ENCODE measurements at regions not wholly inside any gene's neighbourhood (a gene's known extent, or its start where the extent isn't known, plus 50 kb on each side); places are given as distances from the start of the nearest gene placed in this dataset.

- Mint-ChIP-seq H3K27ac (no peak overlapping the region), H3K9me3 (peaks cover 0 to 4% (median 0%) of the 10 kb centered on the region in 7 donors), H3K27me3 (ENCODE audit: low read depth in 3 of 3) (peaks cover 0 to 5% (median 1%) of the 10 kb centered on the region in 3 donors), H3K4me1 (no peaks in the 10 kb centered on the region), H3K36me3 (no peaks in the 10 kb centered on the region), H3K4me3 (no peak overlapping the region)
- H3K9ac ChIP-seq (ENCODE audit: insufficient read depth, low read length, poor library complexity, severe bottlenecking), result no peak overlapping the region
- TF ChIP-seq CTCF (IDR thresholded peaks at IDR 0.05), result no peak
- no peaks in the 10 kb centered on the region for H4K20me1 ChIP-seq (ENCODE audit: insufficient read depth, low read length)
- H2AFZ ChIP-seq (ENCODE audit: insufficient read depth, low read depth, low read length, poor library complexity, severe bottlenecking), result no peak overlapping the region
- intact Hi-C loops (cut with micrococcal nuclease), result no loop called here
- 94% methylated on average over 8 of the region's 9 CpGs for WGBS (ENCODE audit: insufficient coverage)
- no peaks in the 10 kb centered on the region for H3K36me3 ChIP-seq (replicated peaks in 1 of 2; ENCODE audit: control insufficient read depth in 1 of 2, insufficient read depth in 2 of 2, low read length in 2 of 2)
- H3K27me3 ChIP-seq (ENCODE audit: control insufficient read depth in 2 of 2, insufficient read depth in 2 of 2, low read length in 2 of 2), result no peaks in the 10 kb centered on the region
- no peaks in the 10 kb centered on the region for H3K4me1 ChIP-seq (ENCODE audit: control insufficient read depth in 1 of 2, insufficient read depth in 2 of 2, low read length in 2 of 2)
- no peak overlapping the region for H3K4me2 ChIP-seq (replicated peaks; ENCODE audit: extremely low read depth, low read length, poor library complexity, severe bottlenecking)
- no peak for DNase-seq
- no peak overlapping the region for H3K4me3 ChIP-seq (replicated peaks in 1 of 3; ENCODE audit: low read depth in 2 of 3, low read length in 3 of 3)
- H3K79me2 ChIP-seq (ENCODE audit: insufficient read depth, low read length), result no peaks in the 10 kb centered on the region
- no peak overlapping the region for H3K27ac ChIP-seq (ENCODE audit: low read depth in 1 of 2, low read length in 2 of 2)
- no peaks in the 10 kb centered on the region for H3K9me3 ChIP-seq (replicated peaks in 1 of 2; ENCODE audit: control insufficient read depth in 1 of 2, insufficient read depth in 1 of 2, low read length in 2 of 2)
These were observed 113.1 kb downstream of the TTLL2 start for GRCh38 chr6:167437888-167438484.

GRCh38 chr6:167441715-167442206 lies 116.9 kb downstream of the TTLL2 start:
- Histone ChIP-seq H3K79me2 (ENCODE audit: insufficient read depth, low read length) (no peaks in the 10 kb centered on the region), H4K20me1 (ENCODE audit: insufficient read depth, low read length) (no peaks in the 10 kb centered on the region), H3K4me3 (replicated peaks in 1 of 3; ENCODE audit: low read depth in 2 of 3, low read length in 3 of 3) (no peak overlapping the region), H3K4me1 (ENCODE audit: control insufficient read depth in 1 of 2, insufficient read depth in 2 of 2, low read length in 2 of 2) (no peaks in the 10 kb centered on the region), H3K9ac (ENCODE audit: insufficient read depth, low read length, poor library complexity, severe bottlenecking) (no peak overlapping the region), H3K36me3 (replicated peaks in 1 of 2; ENCODE audit: control insufficient read depth in 1 of 2, insufficient read depth in 2 of 2, low read length in 2 of 2) (no peaks in the 10 kb centered on the region), H3K9me3 (replicated peaks in 1 of 2; ENCODE audit: control insufficient read depth in 1 of 2, insufficient read depth in 1 of 2, low read length in 2 of 2) (no peaks in the 10 kb centered on the region), H2AFZ (ENCODE audit: insufficient read depth, low read depth, low read length, poor library complexity, severe bottlenecking) (no peak overlapping the region), H3K4me2 (replicated peaks; ENCODE audit: extremely low read depth, low read length, poor library complexity, severe bottlenecking) (no peak overlapping the region), H3K27ac (ENCODE audit: low read depth in 1 of 2, low read length in 2 of 2) (no peak overlapping the region), H3K27me3 (ENCODE audit: control insufficient read depth in 2 of 2, insufficient read depth in 2 of 2, low read length in 2 of 2) (no peaks in the 10 kb centered on the region)
- DNase-seq, result no peak
- H3K9me3 Mint-ChIP-seq, result peaks cover 0 to 3% (median 0%) of the 10 kb centered on the region in 7 donors
- H3K27ac Mint-ChIP-seq, result no peak overlapping the region
- peaks cover 0 to 5% (median 1%) of the 10 kb centered on the region in 3 donors for H3K27me3 Mint-ChIP-seq (ENCODE audit: low read depth in 3 of 3)
- 87% methylated on average over 5 of the region's 9 CpGs for WGBS (ENCODE audit: insufficient coverage)
- intact Hi-C loops (cut with micrococcal nuclease), result no loop called here
- no peak overlapping the region for H3K4me3 Mint-ChIP-seq
- no peaks in the 10 kb centered on the region for H3K36me3 Mint-ChIP-seq
- H3K4me1 Mint-ChIP-seq, result no peaks in the 10 kb centered on the region
- TF ChIP-seq CTCF (IDR thresholded peaks at IDR 0.05), result no peak

Measured in CD14-positive monocyte (primary cell).